HG02852 (cell line): ENCODE measurements at regions not wholly inside any gene's neighbourhood (a gene's known extent, or its start where the extent isn't known, plus 50 kb on each side); places are given as distances from the start of the nearest gene placed in this dataset.
"Not testable (repeated sequence)": the region's sequence is repeated elsewhere in the genome, so short reads cannot be mapped to it uniquely, and the experiment has no call there.

ENCODE experiments used
- ATAC-seq: cut with Tn5 transposase; IDR thresholded peaks from one replicate; pipeline ENCODE4 v1.9.1; 2021; ENCODE audit warnings: mild to moderate bottlenecking, moderate library complexity; ENCODE audit not compliant: unreplicated experiment

- no peak for ATAC-seq
Measured at GRCh38 chr12:78331753-78332152, 501.1 kb downstream of the NAV3 start.

GRCh38 chr12:78338054-78338785, 507.5 kb downstream of the NAV3 start:
- no peak for ATAC-seq

- ATAC-seq, result no peak
Measured at GRCh38 chr12:78340406-78340805, 509.7 kb downstream of the NAV3 start.

GRCh38 chr12:78343657-78344056, 513.0 kb downstream of the NAV3 start:
- ATAC-seq, result no peak

GRCh38 chr12:78359520-78359919, 505.1 kb upstream of the SYT1 start:
- ATAC-seq, result no peak

- no peak for ATAC-seq
Measured at GRCh38 chr12:78361683-78362082, 502.9 kb upstream of the SYT1 start.

GRCh38 chr12:78371284-78371683, 493.3 kb upstream of the SYT1 start:
- ATAC-seq, result no peak

- ATAC-seq, result no peak
Measured at GRCh38 chr12:78375461-78375860, 489.1 kb upstream of the SYT1 start.

- ATAC-seq, result no peak
Measured at GRCh38 chr12:78376257-78376656, 488.3 kb upstream of the SYT1 start.

GRCh38 chr12:78379065-78379464, 485.5 kb upstream of the SYT1 start:
- not testable (repeated sequence) for ATAC-seq

- ATAC-seq, result no peak
Measured at GRCh38 chr12:78383414-78383813, 481.2 kb upstream of the SYT1 start.

GRCh38 chr12:78384541-78384940, 480.0 kb upstream of the SYT1 start:
- no peak for ATAC-seq

- ATAC-seq, result no peak
Measured at GRCh38 chr12:78385541-78385940, 479.0 kb upstream of the SYT1 start.

GRCh38 chr12:78386871-78387270, 477.7 kb upstream of the SYT1 start:
- no peak for ATAC-seq

- no peak for ATAC-seq
Measured at GRCh38 chr12:78387721-78388120, 476.9 kb upstream of the SYT1 start.

GRCh38 chr12:78388461-78388860, 476.1 kb upstream of the SYT1 start:
- ATAC-seq, result no peak

- ATAC-seq, result no peak
Measured at GRCh38 chr12:78390920-78391319, 473.7 kb upstream of the SYT1 start.

- ATAC-seq, result no peak
Measured at GRCh38 chr12:78392918-78393317, 471.7 kb upstream of the SYT1 start.

- no peak for ATAC-seq
Measured at GRCh38 chr12:78395961-78396360, 468.6 kb upstream of the SYT1 start.

- no peak for ATAC-seq
Measured at GRCh38 chr12:78396538-78396937, 468.0 kb upstream of the SYT1 start.

GRCh38 chr12:78398750-78399149, 465.8 kb upstream of the SYT1 start:
- no peak for ATAC-seq

GRCh38 chr12:78402366-78403134, 462.0 kb upstream of the SYT1 start:
- ATAC-seq, result no peak
